NK-92 treated with Interleukin-12 subunit alpha and Interleukin-12 subunit beta, amount 100 ng/mL, for 24 hours (cell line): ENCODE measurements at regions not wholly inside any gene's neighbourhood (a gene's known extent, or its start where the extent isn't known, plus 50 kb on each side); places are given as distances from the start of the nearest gene placed in this dataset.

Source experiments
- DNase-seq: peaks from one replicate; lab custom pipeline; 2025; lab: John Stamatoyannopoulos, UW

- DNase-seq: no peak
Measured at GRCh38 chr6:14701946-14702345, 543.9 kb upstream of the JARID2 start.

GRCh38 chr6:14702678-14703077 is 543.2 kb upstream of the JARID2 start:
- no peak for DNase-seq

- no peak for DNase-seq
Measured at GRCh38 chr6:14703586-14703985, 542.3 kb upstream of the JARID2 start.

- no peak for DNase-seq
Measured at GRCh38 chr6:14704383-14705271, 541.2 kb upstream of the JARID2 start.

GRCh38 chr6:14705841-14706377 is 540.0 kb upstream of the JARID2 start:
- DNase-seq: no peak

- DNase-seq: no peak
Measured at GRCh38 chr6:14706378-14706929, 539.4 kb upstream of the JARID2 start.

GRCh38 chr6:14707276-14707675 is 538.6 kb upstream of the JARID2 start:
- no peak for DNase-seq

GRCh38 chr6:14707971-14708465 is 537.9 kb upstream of the JARID2 start:
- DNase-seq: no peak

- no peak for DNase-seq
Measured at GRCh38 chr6:14709066-14709670, 536.7 kb upstream of the JARID2 start.

GRCh38 chr6:14709900-14710299 is 536.0 kb upstream of the JARID2 start:
- DNase-seq: no peak

- DNase-seq: no peak
Measured at GRCh38 chr6:14710421-14710820, 535.4 kb upstream of the JARID2 start.

GRCh38 chr6:14711056-14711703 is 534.7 kb upstream of the JARID2 start:
- peak; percentile 28 for DNase-seq

- no peak for DNase-seq
Measured at GRCh38 chr6:14711704-14712379, 534.0 kb upstream of the JARID2 start.

GRCh38 chr6:14713008-14713960 is 532.6 kb upstream of the JARID2 start:
- no peak for DNase-seq

GRCh38 chr6:14713966-14714631 is 531.8 kb upstream of the JARID2 start:
- DNase-seq: no peak

GRCh38 chr6:14715076-14715475 is 530.8 kb upstream of the JARID2 start:
- DNase-seq: no peak

- DNase-seq: no peak
Measured at GRCh38 chr6:14716499-14717146, 529.2 kb upstream of the JARID2 start.

GRCh38 chr6:14717307-14717706 is 528.6 kb upstream of the JARID2 start:
- peak; percentile 8 for DNase-seq

GRCh38 chr6:14718861-14719260 is 527.0 kb upstream of the JARID2 start:
- DNase-seq: no peak
